ENCODE measurements at regions not wholly inside any gene's neighbourhood (a gene's known extent, or its start where the extent isn't known, plus 50 kb on each side); places are given as distances from the start of the nearest gene placed in this dataset.

GRCh38 chr5:158519433-158520021 is 580.2 kb downstream of the EBF1 start:
- no peaks in the 10 kb centered on the region for H3K36me3 Mint-ChIP-seq (ENCODE audit: insufficient read depth)
- H3K27me3 Mint-ChIP-seq = no peaks in the 10 kb centered on the region
- ATAC-seq (replicated peaks; ENCODE audit: extremely low read depth, poor library complexity, severe bottlenecking) = no peak
- H3K27ac Mint-ChIP-seq (ENCODE audit: low read depth) = no peak overlapping the region
- no peak for DNase-seq (ENCODE audit: low spot score in 2 of 2)
- H3K9me3 Mint-ChIP-seq = no peaks in the 10 kb centered on the region
- no peak overlapping the region for H3K4me3 Mint-ChIP-seq
- no peaks in the 10 kb centered on the region for H3K4me1 Mint-ChIP-seq

- Mint-ChIP-seq H3K9me3 (no peaks in the 10 kb centered on the region), H3K4me3 (no peak overlapping the region), H3K4me1 (no peaks in the 10 kb centered on the region), H3K36me3 (ENCODE audit: insufficient read depth) (no peaks in the 10 kb centered on the region), H3K27ac (ENCODE audit: low read depth) (no peak overlapping the region), H3K27me3 (no peaks in the 10 kb centered on the region)
- no peak for ATAC-seq (replicated peaks; ENCODE audit: extremely low read depth, poor library complexity, severe bottlenecking)
- no peak for DNase-seq (ENCODE audit: low spot score in 2 of 2)
Measured at GRCh38 chr5:158516521-158516920, 583.2 kb downstream of the EBF1 start.

- Mint-ChIP-seq H3K27ac (ENCODE audit: low read depth) (no peak overlapping the region), H3K36me3 (ENCODE audit: insufficient read depth) (no peaks in the 10 kb centered on the region), H3K9me3 (no peaks in the 10 kb centered on the region), H3K27me3 (no peaks in the 10 kb centered on the region), H3K4me1 (no peaks in the 10 kb centered on the region), H3K4me3 (no peak overlapping the region)
- DNase-seq (ENCODE audit: low spot score in 2 of 2) (no peak), ATAC-seq (replicated peaks; ENCODE audit: extremely low read depth, poor library complexity, severe bottlenecking) (no peak)
Measured at GRCh38 chr5:158514986-158515359, 584.7 kb downstream of the EBF1 start.

GRCh38 chr5:158514319-158514985 is 585.3 kb downstream of the EBF1 start:
- H3K4me1 Mint-ChIP-seq = no peaks in the 10 kb centered on the region
- no peak for DNase-seq (ENCODE audit: low spot score in 2 of 2)

GRCh38 chr5:158513490-158514318 is 586.0 kb downstream of the EBF1 start:
- H3K27me3 Mint-ChIP-seq = no peaks in the 10 kb centered on the region
- H3K36me3 Mint-ChIP-seq (ENCODE audit: insufficient read depth) = no peaks in the 10 kb centered on the region
- no peak overlapping the region for H3K27ac Mint-ChIP-seq (ENCODE audit: low read depth)
- DNase-seq (ENCODE audit: low spot score in 2 of 2) (no peak), ATAC-seq (replicated peaks; ENCODE audit: extremely low read depth, poor library complexity, severe bottlenecking) (no peak)
- no peak overlapping the region for H3K4me3 Mint-ChIP-seq
- H3K9me3 Mint-ChIP-seq = no peaks in the 10 kb centered on the region
- no peaks in the 10 kb centered on the region for H3K4me1 Mint-ChIP-seq

More at GRCh38 chr5:158514319-158514985, 585.3 kb downstream of the EBF1 start:
- ATAC-seq (replicated peaks; ENCODE audit: extremely low read depth, poor library complexity, severe bottlenecking) = no peak
- Mint-ChIP-seq H3K36me3 (ENCODE audit: insufficient read depth) (no peaks in the 10 kb centered on the region), H3K4me3 (no peak overlapping the region), H3K27ac (ENCODE audit: low read depth) (no peak overlapping the region), H3K27me3 (no peaks in the 10 kb centered on the region), H3K9me3 (no peaks in the 10 kb centered on the region)

GRCh38 chr5:158511454-158511853 is 588.3 kb downstream of the EBF1 start:
- DNase-seq (ENCODE audit: low spot score in 2 of 2) (no peak), ATAC-seq (replicated peaks; ENCODE audit: extremely low read depth, poor library complexity, severe bottlenecking) (no peak)
- H3K36me3 Mint-ChIP-seq (ENCODE audit: insufficient read depth) = no peaks in the 10 kb centered on the region
- H3K4me1 Mint-ChIP-seq = no peaks in the 10 kb centered on the region
- H3K27ac Mint-ChIP-seq (ENCODE audit: low read depth) = no peak overlapping the region
- H3K9me3 Mint-ChIP-seq = peaks cover under 1% of the 10 kb centered on the region
- H3K4me3 Mint-ChIP-seq = no peak overlapping the region
- no peaks in the 10 kb centered on the region for H3K27me3 Mint-ChIP-seq

- no peak for DNase-seq (ENCODE audit: low spot score in 2 of 2)
- Mint-ChIP-seq H3K4me3 (no peak overlapping the region), H3K36me3 (ENCODE audit: insufficient read depth) (no peaks in the 10 kb centered on the region), H3K27ac (ENCODE audit: low read depth) (no peak overlapping the region), H3K9me3 (peaks cover 5% of the 10 kb centered on the region), H3K27me3 (no peaks in the 10 kb centered on the region), H3K4me1 (no peaks in the 10 kb centered on the region)
- ATAC-seq (replicated peaks; ENCODE audit: extremely low read depth, poor library complexity, severe bottlenecking) = no peak
Measured at GRCh38 chr5:158510479-158510878, 589.2 kb downstream of the EBF1 start.

GRCh38 chr5:158506648-158507047 is 593.1 kb downstream of the EBF1 start:
- Mint-ChIP-seq H3K27ac (ENCODE audit: low read depth) (no peak overlapping the region), H3K9me3 (peaks cover 5% of the 10 kb centered on the region), H3K36me3 (ENCODE audit: insufficient read depth) (no peaks in the 10 kb centered on the region), H3K4me3 (no peak overlapping the region), H3K4me1 (no peaks in the 10 kb centered on the region), H3K27me3 (no peaks in the 10 kb centered on the region)
- no peak for ATAC-seq (replicated peaks; ENCODE audit: extremely low read depth, poor library complexity, severe bottlenecking)
- no peak for DNase-seq (ENCODE audit: low spot score in 2 of 2)

- H3K4me1 Mint-ChIP-seq = no peaks in the 10 kb centered on the region
- H3K4me3 Mint-ChIP-seq = no peak overlapping the region
- ATAC-seq (replicated peaks; ENCODE audit: extremely low read depth, poor library complexity, severe bottlenecking) (no peak), DNase-seq (ENCODE audit: low spot score in 2 of 2) (no peak)
- H3K36me3 Mint-ChIP-seq (ENCODE audit: insufficient read depth) = no peaks in the 10 kb centered on the region
- no peaks in the 10 kb centered on the region for H3K27me3 Mint-ChIP-seq
- H3K9me3 Mint-ChIP-seq = peaks cover 5% of the 10 kb centered on the region
- no peak overlapping the region for H3K27ac Mint-ChIP-seq (ENCODE audit: low read depth)
Measured at GRCh38 chr5:158502686-158503085, 597.0 kb downstream of the EBF1 start.

- ATAC-seq (replicated peaks; ENCODE audit: extremely low read depth, poor library complexity, severe bottlenecking) = no peak
- DNase-seq (ENCODE audit: low spot score in 2 of 2) = no peak
- Mint-ChIP-seq H3K9me3 (no peaks in the 10 kb centered on the region), H3K4me1 (no peaks in the 10 kb centered on the region), H3K27me3 (no peaks in the 10 kb centered on the region), H3K4me3 (no peak overlapping the region), H3K36me3 (ENCODE audit: insufficient read depth) (no peaks in the 10 kb centered on the region), H3K27ac (ENCODE audit: low read depth) (no peak overlapping the region)
Measured at GRCh38 chr5:158499892-158500418, 599.8 kb downstream of the EBF1 start.

GRCh38 chr5:158499075-158499891 is 600.4 kb downstream of the EBF1 start:
- Mint-ChIP-seq H3K9me3 (no peaks in the 10 kb centered on the region), H3K4me1 (no peaks in the 10 kb centered on the region), H3K36me3 (ENCODE audit: insufficient read depth) (no peaks in the 10 kb centered on the region), H3K4me3 (no peak overlapping the region), H3K27me3 (no peaks in the 10 kb centered on the region), H3K27ac (ENCODE audit: low read depth) (no peak overlapping the region)
- DNase-seq (ENCODE audit: low spot score in 2 of 2) (no peak), ATAC-seq (replicated peaks; ENCODE audit: extremely low read depth, poor library complexity, severe bottlenecking) (no peak)

- Mint-ChIP-seq H3K27me3 (no peaks in the 10 kb centered on the region), H3K27ac (ENCODE audit: low read depth) (no peak overlapping the region), H3K4me1 (no peaks in the 10 kb centered on the region), H3K4me3 (no peak overlapping the region), H3K9me3 (no peaks in the 10 kb centered on the region), H3K36me3 (ENCODE audit: insufficient read depth) (no peaks in the 10 kb centered on the region)
- ATAC-seq (replicated peaks; ENCODE audit: extremely low read depth, poor library complexity, severe bottlenecking) = no peak
- no peak for DNase-seq (ENCODE audit: low spot score in 2 of 2)
Measured at GRCh38 chr5:158496624-158497023, 603.1 kb downstream of the EBF1 start.

Measured in central memory CD8-positive, alpha-beta T cell (primary cell).